ENCODE measurements at regions not wholly inside any gene's neighbourhood (a gene's known extent, or its start where the extent isn't known, plus 50 kb on each side); places are given as distances from the start of the nearest gene placed in this dataset.

- TF ChIP-seq EGR1 (IDR thresholded peaks at IDR 0.05; ENCODE audit: borderline replicate concordance, low read depth, low read length): no peak
- TF ChIP-seq CTCF (IDR thresholded peaks at IDR 0.05; ENCODE audit: control extremely low read depth in 1 of 3, insufficient read depth in 1 of 3, low read depth in 1 of 3, low read length in 3 of 3): no peak
- no peak for TF ChIP-seq POLR2A (IDR thresholded peaks at IDR 0.05; ENCODE audit: control extremely low read depth in 1 of 2, low read depth in 2 of 2, low read length in 2 of 2)
- TF ChIP-seq SIN3A (conservative IDR thresholded peaks at IDR 0.05 in 1 of 2, IDR thresholded peaks at IDR 0.05 in 1 of 2; ENCODE audit: low read depth in 1 of 2, low read length in 2 of 2): no peak
- TF ChIP-seq MAFK (IDR thresholded peaks at IDR 0.05; ENCODE audit: low read depth, low read length): no peak
- TF ChIP-seq CBX5 (IDR thresholded peaks at IDR 0.05; ENCODE audit: low read depth, low read length): no peak
- TF ChIP-seq EZH2 (IDR thresholded peaks at IDR 0.05; ENCODE audit: low read depth, low read length, severe bottlenecking): no peak
- no peak for TF ChIP-seq FOSL1 (IDR thresholded peaks at IDR 0.05; ENCODE audit: insufficient read depth, low read depth, low read length)
Observed at GRCh38 chrX:10831716-10832502, 211.5 kb upstream of the MID1 start.
